ENCODE measurements at regions not wholly inside any gene's neighbourhood (a gene's known extent, or its start where the extent isn't known, plus 50 kb on each side); places are given as distances from the start of the nearest gene placed in this dataset.

- TF ChIP-seq POLR2A (IDR thresholded peaks at IDR 0.05), result no peak
- TF ChIP-seq POLR2AphosphoS5 (IDR thresholded peaks at IDR 0.05), result no peak
- no peak for TF ChIP-seq CTCF (IDR thresholded peaks at IDR 0.05)
- TF ChIP-seq EP300 (IDR thresholded peaks at IDR 0.05), result no peak
Measured at GRCh38 chr6:122012578-122012977, 386.9 kb upstream of the HSF2 start.

Data from gastroesophageal sphincter (tissue), 3 donors.